GM19025 (cell line): ENCODE measurements at regions not wholly inside any gene's neighbourhood (a gene's known extent, or its start where the extent isn't known, plus 50 kb on each side); places are given as distances from the start of the nearest gene placed in this dataset.
"Not testable (repeated sequence)": the region's sequence is repeated elsewhere in the genome, so short reads cannot be mapped to it uniquely, and the experiment has no call there.

ENCODE experiments used
- ATAC-seq: cut with Tn5 transposase; IDR thresholded peaks from one replicate; pipeline ENCODE4 v1.9.1; 2021; ENCODE audit warnings: mild to moderate bottlenecking, low read depth, moderate library complexity; ENCODE audit not compliant: unreplicated experiment

- ATAC-seq = no peak
Measured at GRCh38 chr2:166651080-166651675, 157.1 kb upstream of the SCN7A start.

- ATAC-seq = no peak
Measured at GRCh38 chr2:166647935-166648334, 153.9 kb upstream of the SCN7A start.

- ATAC-seq = no peak
Measured at GRCh38 chr2:166643980-166644379, 149.9 kb upstream of the SCN7A start.

- ATAC-seq = not testable (repeated sequence)
Measured at GRCh38 chr2:166641516-166641915, 147.5 kb upstream of the SCN7A start.

- ATAC-seq = no peak
Measured at GRCh38 chr2:166637051-166637450, 143.0 kb upstream of the SCN7A start.

- no peak for ATAC-seq
Measured at GRCh38 chr2:166634706-166635105, 140.7 kb upstream of the SCN7A start.

GRCh38 chr2:166632616-166633015 is 138.6 kb upstream of the SCN7A start:
- ATAC-seq = no peak

- ATAC-seq = no peak
Measured at GRCh38 chr2:166628478-166629136, 134.6 kb upstream of the SCN7A start.

GRCh38 chr2:166627893-166628292 is 133.8 kb upstream of the SCN7A start:
- ATAC-seq = no peak

- no peak for ATAC-seq
Measured at GRCh38 chr2:166625670-166626069, 131.6 kb upstream of the SCN7A start.

- ATAC-seq = no peak
Measured at GRCh38 chr2:166614503-166614902, 120.5 kb upstream of the SCN7A start.

- no peak for ATAC-seq
Measured at GRCh38 chr2:166614029-166614428, 120.0 kb upstream of the SCN7A start.

- ATAC-seq = no peak
Measured at GRCh38 chr2:166613226-166613625, 119.2 kb upstream of the SCN7A start.

- no peak for ATAC-seq
Measured at GRCh38 chr2:166612214-166612613, 118.2 kb upstream of the SCN7A start.

- ATAC-seq = no peak
Measured at GRCh38 chr2:166610913-166611305, 116.9 kb upstream of the SCN7A start.

- no peak for ATAC-seq
Measured at GRCh38 chr2:166610180-166610912, 116.3 kb upstream of the SCN7A start.

- no peak for ATAC-seq
Measured at GRCh38 chr2:166609183-166609959, 115.3 kb upstream of the SCN7A start.

GRCh38 chr2:166607880-166608279 is 113.8 kb upstream of the SCN7A start:
- no peak for ATAC-seq

- ATAC-seq = no peak
Measured at GRCh38 chr2:166593403-166593802, 99.4 kb upstream of the SCN7A start.

GRCh38 chr2:166592750-166593149 is 98.7 kb upstream of the SCN7A start:
- ATAC-seq = no peak

GRCh38 chr2:166591226-166591625 is 97.2 kb upstream of the SCN7A start:
- no peak for ATAC-seq
